Stomach smooth muscle (tissue), 2 donors: ENCODE measurements at regions not wholly inside any gene's neighbourhood (a gene's known extent, or its start where the extent isn't known, plus 50 kb on each side); places are given as distances from the start of the nearest gene placed in this dataset.

Source experiments
- H3K27ac ChIP-seq: one replicate; pipeline ENCODE4 v1.7.0; 2013; ENCODE audit warnings: mild to moderate bottlenecking, low read length, inconsistent platforms
- H3K27me3 ChIP-seq, 2 donors: one replicate each; pipeline ENCODE4 v1.7.0; 2013; ENCODE audit warnings: low read length in 2 of 2; ENCODE audit not compliant: insufficient read depth in 2 of 2, control insufficient read depth in 1 of 2
- H3K36me3 ChIP-seq, 2 donors: one replicate each; pipeline ENCODE4 v1.7.0; 2013; ENCODE audit warnings: low read length in 2 of 2; ENCODE audit not compliant: control insufficient read depth in 2 of 2, insufficient read depth in 2 of 2
- H3K4me1 ChIP-seq: one replicate; pipeline ENCODE4 v1.7.0; 2013; ENCODE audit warnings: low read length; ENCODE audit not compliant: control insufficient read depth, insufficient read depth
- H3K4me3 ChIP-seq, 2 donors: one replicate each; pipeline ENCODE4 v1.7.0; 2013; ENCODE audit warnings: low read length in 2 of 2
- H3K9ac ChIP-seq, 2 donors: one replicate each; pipeline ENCODE4 v1.7.0; 2013; ENCODE audit warnings: low read length in 2 of 2, mild to moderate bottlenecking in 1 of 2
- H3K9me3 ChIP-seq, 2 donors: one replicate each; pipeline ENCODE4 v1.7.0; 2013; ENCODE audit warnings: low read length in 2 of 2; ENCODE audit not compliant: control insufficient read depth in 2 of 2
- donor health status: healthy.
- donor health status: Pancreatic carcinoma.

- peaks cover 0 to 2% of the 10 kb centered on the region in 2 donors for H3K9me3 ChIP-seq
- no peak overlapping the region for H3K27ac ChIP-seq
- H3K4me1 ChIP-seq: no peaks in the 10 kb centered on the region
- no peak overlapping the region for H3K9ac ChIP-seq
- no peaks in the 10 kb centered on the region for H3K36me3 ChIP-seq
- H3K4me3 ChIP-seq: no peak overlapping the region
- no peaks in the 10 kb centered on the region for H3K27me3 ChIP-seq
Observed at GRCh38 chr6:51387907-51388306, 569.2 kb downstream of the TFAP2B start.

GRCh38 chr6:51394061-51394460 lies 575.4 kb downstream of the TFAP2B start:
- H3K27ac ChIP-seq: no peak overlapping the region
- no peaks in the 10 kb centered on the region for H3K36me3 ChIP-seq
- H3K27me3 ChIP-seq: no peaks in the 10 kb centered on the region
- no peaks in the 10 kb centered on the region for H3K9me3 ChIP-seq
- no peaks in the 10 kb centered on the region for H3K4me1 ChIP-seq
- no peak overlapping the region for H3K9ac ChIP-seq
- no peak overlapping the region for H3K4me3 ChIP-seq

- no peak overlapping the region for H3K9ac ChIP-seq
- H3K27me3 ChIP-seq: no peaks in the 10 kb centered on the region
- H3K4me1 ChIP-seq: no peaks in the 10 kb centered on the region
- no peak overlapping the region for H3K4me3 ChIP-seq
- H3K9me3 ChIP-seq: no peaks in the 10 kb centered on the region
- H3K27ac ChIP-seq: no peak overlapping the region
- H3K36me3 ChIP-seq: no peaks in the 10 kb centered on the region
Observed at GRCh38 chr6:51396583-51396982, 577.9 kb downstream of the TFAP2B start.

GRCh38 chr6:51398064-51398705 lies 579.5 kb downstream of the TFAP2B start:
- no peaks in the 10 kb centered on the region for H3K27me3 ChIP-seq
- no peaks in the 10 kb centered on the region for H3K4me1 ChIP-seq
- H3K4me3 ChIP-seq: no peak overlapping the region
- H3K36me3 ChIP-seq: no peaks in the 10 kb centered on the region
- H3K9me3 ChIP-seq: no peaks in the 10 kb centered on the region
- no peak overlapping the region for H3K9ac ChIP-seq
- H3K27ac ChIP-seq: no peak overlapping the region

- no peak overlapping the region for H3K9ac ChIP-seq
- H3K27ac ChIP-seq: no peak overlapping the region
- H3K36me3 ChIP-seq: no peaks in the 10 kb centered on the region
Observed at GRCh38 chr6:51398793-51399192, 580.1 kb downstream of the TFAP2B start.

GRCh38 chr6:51410453-51410852 lies 591.8 kb downstream of the TFAP2B start:
- no peaks in the 10 kb centered on the region for H3K4me1 ChIP-seq
- H3K27me3 ChIP-seq: no peaks in the 10 kb centered on the region
- H3K9me3 ChIP-seq: no peaks in the 10 kb centered on the region
- H3K36me3 ChIP-seq: no peaks in the 10 kb centered on the region
- H3K4me3 ChIP-seq: no peak overlapping the region
- H3K9ac ChIP-seq: no peak overlapping the region
- no peak overlapping the region for H3K27ac ChIP-seq

More at GRCh38 chr6:51398793-51399192, 580.1 kb downstream of the TFAP2B start:
- Histone ChIP-seq H3K9me3 (no peaks in the 10 kb centered on the region), H3K4me3 (no peak overlapping the region), H3K4me1 (no peaks in the 10 kb centered on the region), H3K27me3 (no peaks in the 10 kb centered on the region)

GRCh38 chr6:51411496-51412125 lies 592.9 kb downstream of the TFAP2B start:
- H3K9me3 ChIP-seq: no peaks in the 10 kb centered on the region
- H3K27ac ChIP-seq: no peak overlapping the region
- H3K36me3 ChIP-seq: no peaks in the 10 kb centered on the region
- no peak overlapping the region for H3K9ac ChIP-seq
- no peaks in the 10 kb centered on the region for H3K27me3 ChIP-seq
- no peak overlapping the region for H3K4me3 ChIP-seq
- H3K4me1 ChIP-seq: no peaks in the 10 kb centered on the region

- no peaks in the 10 kb centered on the region for H3K27me3 ChIP-seq
- H3K9me3 ChIP-seq: no peaks in the 10 kb centered on the region
- no peaks in the 10 kb centered on the region for H3K4me1 ChIP-seq
- H3K4me3 ChIP-seq: no peak overlapping the region
- H3K27ac ChIP-seq: no peak overlapping the region
- no peak overlapping the region for H3K9ac ChIP-seq
- no peaks in the 10 kb centered on the region for H3K36me3 ChIP-seq
Observed at GRCh38 chr6:51414361-51414760, 595.7 kb downstream of the TFAP2B start.

GRCh38 chr6:51415501-51415900 lies 596.8 kb downstream of the TFAP2B start:
- no peak overlapping the region for H3K9ac ChIP-seq
- H3K4me3 ChIP-seq: no peak overlapping the region
- H3K36me3 ChIP-seq: no peaks in the 10 kb centered on the region
- H3K9me3 ChIP-seq: no peaks in the 10 kb centered on the region
- H3K27ac ChIP-seq: no peak overlapping the region
- no peaks in the 10 kb centered on the region for H3K27me3 ChIP-seq
- H3K4me1 ChIP-seq: no peaks in the 10 kb centered on the region

- Histone ChIP-seq H3K4me1 (no peaks in the 10 kb centered on the region), H3K27ac (no peak overlapping the region), H3K27me3 (no peaks in the 10 kb centered on the region), H3K4me3 (no peak overlapping the region), H3K9ac (no peak overlapping the region), H3K9me3 (no peaks in the 10 kb centered on the region), H3K36me3 (no peaks in the 10 kb centered on the region)
Observed at GRCh38 chr6:51429017-51429712, 610.5 kb downstream of the TFAP2B start.

GRCh38 chr6:51430589-51430988 lies 611.9 kb downstream of the TFAP2B start:
- no peaks in the 10 kb centered on the region for H3K36me3 ChIP-seq
- no peak overlapping the region for H3K4me3 ChIP-seq
- no peaks in the 10 kb centered on the region for H3K4me1 ChIP-seq
- H3K27me3 ChIP-seq: no peaks in the 10 kb centered on the region
- H3K9me3 ChIP-seq: no peaks in the 10 kb centered on the region
- no peak overlapping the region for H3K9ac ChIP-seq
- H3K27ac ChIP-seq: no peak overlapping the region
